Neural progenitor cell (in vitro differentiated cells): ENCODE measurements at regions not wholly inside any gene's neighbourhood (a gene's known extent, or its start where the extent isn't known, plus 50 kb on each side); places are given as distances from the start of the nearest gene placed in this dataset.

Source experiments
- DNase-seq: peaks from one replicate; pipeline ENCODE4 v3.0.0-alpha.2; 2016; ENCODE audit warnings: low spot score
- H2AFZ ChIP-seq: fragments of 200-600 bp; sonication (generic); replicated peaks from 2 replicates; pipeline ENCODE4 v1.6.1; 2016; ENCODE audit warnings: antibody characterized with exemption
- H3F3A ChIP-seq: fragments of 200-600 bp; sonication (generic); 2 replicates; pipeline ENCODE4 v1.6.1; 2016; ENCODE audit warnings: antibody characterized with exemption, low read depth
- H3K27ac ChIP-seq: fragments of 200-600 bp; sonication (generic); 2 replicates; pipeline ENCODE4 v1.5.1; 2016; ENCODE audit warnings: mild to moderate bottlenecking
- H3K27me3 ChIP-seq: fragments of 200-600 bp; sonication (generic); 2 replicates; pipeline ENCODE4 v1.6.1; 2016; ENCODE audit warnings: mild to moderate bottlenecking, moderate library complexity
- H3K36me3 ChIP-seq: fragments of 200-600 bp; sonication (generic); 2 replicates; pipeline ENCODE4 v1.5.1; 2016
- H3K4me1 ChIP-seq: fragments of 200-600 bp; sonication (generic); 2 replicates; pipeline ENCODE4 v1.6.1; 2016; ENCODE audit warnings: mixed run types
- H3K4me2 ChIP-seq: fragments of 200-600 bp; sonication (generic); 2 replicates; pipeline ENCODE4 v1.6.1; 2016
- H3K4me3 ChIP-seq: fragments of 200-600 bp; sonication (generic); 2 replicates; pipeline ENCODE4 v1.5.1; 2016
- H3K79me2 ChIP-seq: fragments of 200-600 bp; sonication (generic); 2 replicates; pipeline ENCODE4 v1.6.1; 2016; ENCODE audit warnings: low read depth
- H3K9ac ChIP-seq: fragments of 200-600 bp; sonication (generic); 2 replicates; pipeline ENCODE4 v1.6.1; 2016
- H3K9me3 ChIP-seq: fragments of 200-600 bp; sonication (generic); 2 replicates; pipeline ENCODE4 v1.5.1; 2016; ENCODE audit warnings: low read depth
- H4K20me1 ChIP-seq: fragments of 200-600 bp; sonication (generic); 2 replicates; pipeline ENCODE4 v1.6.1; 2016; ENCODE audit warnings: low read depth
- H3K27ac Mint-ChIP-seq: 3 replicates; pipeline ENCODE4 v1.8.0; 2021; ENCODE audit warnings: mixed read lengths
- H3K27me3 Mint-ChIP-seq: 2 replicates; pipeline ENCODE4 v1.8.0; 2022; ENCODE audit warnings: low read depth, mild to moderate bottlenecking, inconsistent platforms, moderate library complexity, mixed read lengths; ENCODE audit not compliant: insufficient read depth
- H3K36me3 Mint-ChIP-seq: 3 replicates; pipeline ENCODE4 v1.8.0; 2021; ENCODE audit warnings: mixed read lengths
- H3K4me1 Mint-ChIP-seq: 3 replicates; pipeline ENCODE4 v1.8.0; 2021; ENCODE audit warnings: mixed read lengths
- H3K4me3 Mint-ChIP-seq: 3 replicates; pipeline ENCODE4 v1.8.0; 2021; ENCODE audit warnings: mild to moderate bottlenecking, moderate library complexity, mixed read lengths
- H3K9me3 Mint-ChIP-seq: 3 replicates; pipeline ENCODE4 v1.8.0; 2020; ENCODE audit warnings: mixed read lengths
- CTCF ChIP-seq: fragments of 200-600 bp; sonication (generic); IDR thresholded peaks from 2 replicates; pipeline ENCODE4 v1.5.1; 2017; ENCODE audit warnings: antibody characterized with exemption, mild to moderate bottlenecking
- EZH2 ChIP-seq: fragments of 200-600 bp; sonication (generic); IDR thresholded peaks from 2 replicates; pipeline ENCODE4 v1.6.1; 2017; ENCODE audit warnings: antibody characterized with exemption, mild to moderate bottlenecking, moderate library complexity
- EZH2phosphoT487 ChIP-seq: fragments of 200-600 bp; sonication (generic); IDR thresholded peaks from 2 replicates; pipeline ENCODE4 v1.6.1; 2017; ENCODE audit warnings: antibody characterized with exemption

GRCh38 chr12:124624823-124625222 is 57.4 kb upstream of the NCOR2 start:
- no peaks in the 10 kb centered on the region for H3K9me3 Mint-ChIP-seq
- no peak overlapping the region for H3K9ac ChIP-seq
- no peaks in the 10 kb centered on the region for H3K9me3 ChIP-seq
- H3K36me3 ChIP-seq = no peaks in the 10 kb centered on the region
- H3K4me1 ChIP-seq = peaks cover 7% of the 10 kb centered on the region
- H3K4me1 Mint-ChIP-seq = peaks cover 20% of the 10 kb centered on the region
- no peak overlapping the region for H3K4me2 ChIP-seq
- peaks cover 8% of the 10 kb centered on the region for H3K27me3 Mint-ChIP-seq
- no peaks in the 10 kb centered on the region for H3K27me3 ChIP-seq
- no peak overlapping the region for H3K4me3 Mint-ChIP-seq
- H3F3A ChIP-seq = no peaks in the 10 kb centered on the region
- DNase-seq = no peak
- no peaks in the 10 kb centered on the region for H3K36me3 Mint-ChIP-seq
- no peak overlapping the region for H2AFZ ChIP-seq
- no peaks in the 10 kb centered on the region for H3K79me2 ChIP-seq
- no peak overlapping the region for H3K27ac ChIP-seq
- no peak overlapping the region for H3K4me3 ChIP-seq
- no peak for TF ChIP-seq EZH2
- no peak for TF ChIP-seq EZH2phosphoT487
- H4K20me1 ChIP-seq = no peaks in the 10 kb centered on the region
- no peak overlapping the region for H3K27ac Mint-ChIP-seq

GRCh38 chr12:124623344-124624035 is 56.1 kb upstream of the NCOR2 start:
- no peak overlapping the region for H2AFZ ChIP-seq
- H3K4me1 ChIP-seq = peaks cover 7% of the 10 kb centered on the region
- H3K27ac Mint-ChIP-seq = no peak overlapping the region
- no peaks in the 10 kb centered on the region for H3K9me3 Mint-ChIP-seq
- no peaks in the 10 kb centered on the region for H3F3A ChIP-seq
- no peaks in the 10 kb centered on the region for H3K36me3 Mint-ChIP-seq
- no peaks in the 10 kb centered on the region for H3K27me3 ChIP-seq
- no peak overlapping the region for H3K4me2 ChIP-seq
- H3K27ac ChIP-seq = no peak overlapping the region
- H3K9me3 ChIP-seq = no peaks in the 10 kb centered on the region
- H3K9ac ChIP-seq = no peak overlapping the region
- no peaks in the 10 kb centered on the region for H3K36me3 ChIP-seq
- DNase-seq = no peak
- H3K79me2 ChIP-seq = no peaks in the 10 kb centered on the region
- H4K20me1 ChIP-seq = no peaks in the 10 kb centered on the region
- no peak overlapping the region for H3K4me3 Mint-ChIP-seq
- peaks cover 21% of the 10 kb centered on the region for H3K4me1 Mint-ChIP-seq
- H3K27me3 Mint-ChIP-seq = peaks cover 13% of the 10 kb centered on the region
- TF ChIP-seq EZH2phosphoT487 = no peak
- no peak for TF ChIP-seq EZH2
- no peak for TF ChIP-seq CTCF
- H3K4me3 ChIP-seq = no peak overlapping the region

- H3K27me3 ChIP-seq = no peaks in the 10 kb centered on the region
- peaks cover 11% of the 10 kb centered on the region for H3K27me3 Mint-ChIP-seq
- H2AFZ ChIP-seq = no peak overlapping the region
- no peaks in the 10 kb centered on the region for H3K36me3 Mint-ChIP-seq
- no peak for DNase-seq
- no peaks in the 10 kb centered on the region for H3K9me3 ChIP-seq
- H3K4me1 Mint-ChIP-seq = peaks cover 21% of the 10 kb centered on the region
- no peak overlapping the region for H3K27ac ChIP-seq
- H3K4me3 Mint-ChIP-seq = no peak overlapping the region
- no peaks in the 10 kb centered on the region for H3K36me3 ChIP-seq
- H3K4me2 ChIP-seq = no peak overlapping the region
- H3K9me3 Mint-ChIP-seq = no peaks in the 10 kb centered on the region
- no peak overlapping the region for H3K9ac ChIP-seq
- peaks cover 9% of the 10 kb centered on the region for H3K4me1 ChIP-seq
- no peak overlapping the region for H3K27ac Mint-ChIP-seq
- H3K4me3 ChIP-seq = no peak overlapping the region
- no peaks in the 10 kb centered on the region for H3F3A ChIP-seq
- no peaks in the 10 kb centered on the region for H4K20me1 ChIP-seq
- H3K79me2 ChIP-seq = no peaks in the 10 kb centered on the region
- TF ChIP-seq EZH2phosphoT487 (no peak), CTCF (no peak), EZH2 (no peak)
Observed at GRCh38 chr12:124622764-124623163, 55.4 kb upstream of the NCOR2 start.

GRCh38 chr12:124622331-124622730 is 54.9 kb upstream of the NCOR2 start:
- Mint-ChIP-seq H3K27ac (no peak overlapping the region), H3K36me3 (no peaks in the 10 kb centered on the region)
- TF ChIP-seq EZH2 = no peak
- no peak for TF ChIP-seq CTCF
- TF ChIP-seq EZH2phosphoT487 = no peak

More at GRCh38 chr12:124622331-124622730, 54.9 kb upstream of the NCOR2 start:
- no peak overlapping the region for H3K9ac ChIP-seq
- no peak overlapping the region for H3K4me3 ChIP-seq
- H3F3A ChIP-seq = no peaks in the 10 kb centered on the region
- peaks cover 11% of the 10 kb centered on the region for H3K4me1 ChIP-seq
- Mint-ChIP-seq H3K4me1 (peaks cover 21% of the 10 kb centered on the region), H3K9me3 (no peaks in the 10 kb centered on the region), H3K4me3 (no peak overlapping the region), H3K27me3 (peaks cover 11% of the 10 kb centered on the region)
- H3K79me2 ChIP-seq = no peaks in the 10 kb centered on the region
- no peak overlapping the region for H3K4me2 ChIP-seq
- no peaks in the 10 kb centered on the region for H3K27me3 ChIP-seq
- no peaks in the 10 kb centered on the region for H3K36me3 ChIP-seq
- no peak for DNase-seq
- H3K27ac ChIP-seq = no peak overlapping the region
- H3K9me3 ChIP-seq = no peaks in the 10 kb centered on the region
- H4K20me1 ChIP-seq = no peaks in the 10 kb centered on the region
- no peak overlapping the region for H2AFZ ChIP-seq
